Mesendoderm (in vitro differentiated cells): ENCODE measurements at regions not wholly inside any gene's neighbourhood (a gene's known extent, or its start where the extent isn't known, plus 50 kb on each side); places are given as distances from the start of the nearest gene placed in this dataset.
A peak's percentile ranks its signal among the peaks of the same experiment; 100 is the strongest.

ENCODE experiments used
- DNase-seq: peaks from one replicate; pipeline ENCODE4 v3.0.0; 2013
- H2AK5ac ChIP-seq: 2 replicates; pipeline ENCODE4 v1.6.1; 2013; ENCODE audit warnings: low read length, inconsistent platforms
- H2BK120ac ChIP-seq: 2 replicates; pipeline ENCODE4 v1.6.1; 2013; ENCODE audit warnings: low read depth, mild to moderate bottlenecking, low read length, moderate library complexity, mixed read lengths
- H2BK15ac ChIP-seq: replicated peaks from 2 replicates; pipeline ENCODE4 v1.6.1; 2013; ENCODE audit warnings: low read depth, mild to moderate bottlenecking, moderate library complexity
- H2BK5ac ChIP-seq: 2 replicates; pipeline ENCODE4 v1.6.1; 2013; ENCODE audit warnings: low read length, inconsistent platforms
- H3K18ac ChIP-seq: 2 replicates; pipeline ENCODE4 v1.6.1; 2013; ENCODE audit warnings: mild to moderate bottlenecking, low read length, mixed read lengths
- H3K23ac ChIP-seq: one replicate; pipeline ENCODE4 v1.6.1; 2013; ENCODE audit warnings: low read length
- H3K27ac ChIP-seq: 2 replicates; pipeline ENCODE4 v1.5.1; 2013; ENCODE audit warnings: low read depth, mild to moderate bottlenecking, inconsistent platforms, low read length, moderate library complexity
- H3K27me3 ChIP-seq: 2 replicates; pipeline ENCODE4 v1.6.1; 2013; ENCODE audit warnings: low read length, control low read depth, mild to moderate bottlenecking, inconsistent platforms; ENCODE audit not compliant: insufficient read depth, poor library complexity
- H3K36me3 ChIP-seq: 2 replicates; pipeline ENCODE4 v1.6.1; 2013; ENCODE audit warnings: low read length, inconsistent platforms; ENCODE audit not compliant: control insufficient read depth, insufficient read depth
- H3K4ac ChIP-seq: one replicate; pipeline ENCODE4 v1.6.1; 2013; ENCODE audit warnings: low read depth, mild to moderate bottlenecking, low read length, moderate library complexity
- H3K4me1 ChIP-seq: 2 replicates; pipeline ENCODE4 v1.6.1; 2013; ENCODE audit warnings: low read depth, low read length, inconsistent platforms; ENCODE audit not compliant: control insufficient read depth
- H3K4me2 ChIP-seq: 2 replicates; pipeline ENCODE4 v1.6.1; 2013; ENCODE audit warnings: low read length
- H3K4me3 ChIP-seq: 2 replicates; pipeline ENCODE4 v1.5.1; 2013; ENCODE audit warnings: mild to moderate bottlenecking, low read length
- H3K56ac ChIP-seq: one replicate; pipeline ENCODE4 v1.6.1; 2013; ENCODE audit warnings: low read length
- H3K79me1 ChIP-seq: 2 replicates; pipeline ENCODE4 v1.6.1; 2013; ENCODE audit warnings: low read length, inconsistent platforms
- H3K79me2 ChIP-seq: 2 replicates; pipeline ENCODE4 v1.6.1; 2013; ENCODE audit warnings: mild to moderate bottlenecking, low read length; ENCODE audit not compliant: control insufficient read depth, insufficient read depth
- H3K9ac ChIP-seq: 2 replicates; pipeline ENCODE4 v1.6.1; 2013; ENCODE audit warnings: low read length, inconsistent platforms
- H4K5ac ChIP-seq: one replicate; pipeline ENCODE4 v1.6.1; 2013; ENCODE audit warnings: low read length
- H4K8ac ChIP-seq: one replicate; pipeline ENCODE4 v1.6.1; 2013; ENCODE audit warnings: low read depth, mild to moderate bottlenecking, control low read depth, low read length, moderate library complexity
- WGBS: extraction: QIAGEN DNeasy Blood & Tissue Kit; methylation state at CpG from one replicate; pipeline ENCODE4 v1.1.7; 2013; ENCODE audit warnings: low lambda C conversion rate, missing lambda C conversion rate; ENCODE audit not compliant: insufficient coverage; ENCODE audit errors: extremely low coverage; 5-methylcytosine and 5-hydroxymethylcytosine counted together

DNA sequence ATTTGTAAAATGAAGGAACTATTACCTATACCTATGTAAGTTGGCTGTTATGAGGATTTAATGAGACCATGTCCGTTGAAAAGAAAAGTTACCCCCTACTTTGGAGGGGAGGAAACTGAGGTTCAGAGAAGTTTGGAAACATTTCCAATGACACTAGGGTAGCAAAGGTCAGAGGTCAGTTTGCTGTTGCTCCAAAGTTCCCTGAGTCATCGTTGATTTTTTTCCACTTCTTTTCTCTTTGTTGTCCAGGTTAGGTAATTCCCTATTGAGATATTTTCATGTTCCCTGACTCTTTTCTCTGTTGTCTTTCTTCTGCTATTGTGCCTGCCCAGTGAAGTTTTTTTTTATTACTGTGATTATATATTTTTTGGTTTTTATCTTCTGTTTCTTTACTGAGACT is 213.8 kb upstream of the C1orf174 start:
- Histone ChIP-seq H2BK15ac (no peak overlapping the region), H3K56ac (no peak overlapping the region), H3K79me1 (no peaks in the 10 kb centered on the region), H3K18ac (no peak overlapping the region), H3K4ac (no peak overlapping the region), H3K79me2 (no peaks in the 10 kb centered on the region), H4K8ac (no peak overlapping the region), H4K5ac (no peak overlapping the region), H2BK120ac (no peak overlapping the region), H3K27ac (no peak overlapping the region), H3K36me3 (no peaks in the 10 kb centered on the region), H2BK5ac (no peak overlapping the region), H2AK5ac (no peak overlapping the region), H3K4me2 (no peak overlapping the region), H3K27me3 (no peaks in the 10 kb centered on the region), H3K4me3 (no peak overlapping the region), H3K4me1 (no peaks in the 10 kb centered on the region), H3K23ac (no peak overlapping the region), H3K9ac (no peak overlapping the region)
- WGBS: no CpG with 5 or more reads among the region's 2 CpGs
- no peak for DNase-seq

DNA sequence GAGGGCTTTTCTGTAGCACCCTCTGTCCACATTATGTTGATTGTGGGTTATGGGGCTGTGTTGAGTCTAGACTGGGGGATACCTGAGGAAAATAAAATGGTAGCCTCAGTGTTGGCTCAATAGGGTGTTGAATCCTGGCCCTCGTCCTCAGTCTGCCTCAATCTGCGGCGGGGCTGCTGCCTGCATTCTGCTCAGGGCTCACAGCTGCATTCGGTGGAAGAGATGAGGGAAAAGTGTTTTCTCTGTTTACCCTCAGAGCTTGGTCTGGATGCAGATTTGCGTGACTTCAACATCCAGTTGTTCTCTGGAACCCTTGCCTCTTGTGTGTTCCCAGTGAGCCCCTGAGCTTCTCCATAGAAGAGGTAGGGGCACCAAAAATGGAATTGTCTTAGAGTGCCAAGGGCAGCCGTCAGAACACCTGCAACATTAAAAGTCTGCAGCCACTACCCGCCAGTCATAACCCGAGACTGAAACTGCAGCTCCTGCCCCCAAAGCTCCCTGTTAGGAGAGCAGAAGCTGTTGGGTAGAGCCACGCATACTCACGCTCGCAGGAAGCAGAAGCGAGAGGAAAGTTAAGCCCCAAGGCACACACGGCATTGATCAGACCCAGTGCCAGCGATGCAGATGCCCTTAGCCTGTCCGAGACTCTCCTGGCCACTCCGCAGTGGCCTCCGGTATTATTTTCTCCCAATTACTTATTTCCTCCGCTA is 215.3 kb upstream of the C1orf174 start:
- Histone ChIP-seq H3K4me1 (peaks cover 2% of the 10 kb centered on the region), H4K8ac (no peak overlapping the region), H3K79me1 (no peaks in the 10 kb centered on the region), H3K4me3 (no peak overlapping the region), H2BK120ac (no peak overlapping the region), H3K27ac (no peak overlapping the region), H3K18ac (no peak overlapping the region), H3K36me3 (no peaks in the 10 kb centered on the region), H3K4me2 (no peak overlapping the region), H3K79me2 (no peaks in the 10 kb centered on the region), H4K5ac (no peak overlapping the region), H3K9ac (no peak overlapping the region), H3K4ac (no peak overlapping the region), H2AK5ac (no peak overlapping the region), H3K23ac (no peak overlapping the region), H2BK5ac (no peak overlapping the region), H3K27me3 (no peaks in the 10 kb centered on the region), H3K56ac (no peak overlapping the region), H2BK15ac (no peak overlapping the region)
- no CpG with 5 or more reads among the region's 18 CpGs for WGBS
- no peak for DNase-seq

DNA sequence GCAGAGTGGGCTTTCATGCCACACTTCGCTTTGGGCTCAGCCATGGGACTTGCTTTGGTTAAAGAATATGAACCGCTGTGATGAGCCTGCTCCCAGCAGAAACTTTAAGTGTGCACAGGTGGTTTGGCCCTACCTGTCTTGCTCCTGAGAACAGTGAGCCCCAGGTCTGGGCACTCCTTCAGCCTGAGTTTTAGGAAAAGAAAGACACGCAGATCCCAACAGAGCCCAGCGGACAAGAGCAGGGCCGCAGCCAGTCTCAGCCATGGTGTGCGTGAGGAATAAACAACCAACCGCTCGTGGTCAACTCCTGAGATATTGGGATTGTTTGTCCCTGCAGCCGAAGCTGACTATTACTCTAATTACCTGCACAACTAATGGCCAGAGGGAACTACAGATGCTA is 217.1 kb upstream of the C1orf174 start:
- Histone ChIP-seq H3K4ac (no peak overlapping the region), H3K27ac (no peak overlapping the region), H3K27me3 (no peaks in the 10 kb centered on the region), H2BK120ac (no peak overlapping the region), H3K4me3 (no peak overlapping the region), H4K5ac (no peak overlapping the region), H3K9ac (no peak overlapping the region), H3K79me2 (no peaks in the 10 kb centered on the region), H3K4me1 (peaks cover 2% of the 10 kb centered on the region), H3K18ac (no peak overlapping the region), H2BK5ac (no peak overlapping the region), H2BK15ac (no peak overlapping the region), H4K8ac (no peak overlapping the region), H3K79me1 (no peaks in the 10 kb centered on the region), H3K23ac (no peak overlapping the region), H2AK5ac (no peak overlapping the region), H3K56ac (no peak overlapping the region), H3K4me2 (no peak overlapping the region), H3K36me3 (no peaks in the 10 kb centered on the region)
- no CpG with 5 or more reads among the region's 9 CpGs for WGBS
- no peak for DNase-seq

DNA sequence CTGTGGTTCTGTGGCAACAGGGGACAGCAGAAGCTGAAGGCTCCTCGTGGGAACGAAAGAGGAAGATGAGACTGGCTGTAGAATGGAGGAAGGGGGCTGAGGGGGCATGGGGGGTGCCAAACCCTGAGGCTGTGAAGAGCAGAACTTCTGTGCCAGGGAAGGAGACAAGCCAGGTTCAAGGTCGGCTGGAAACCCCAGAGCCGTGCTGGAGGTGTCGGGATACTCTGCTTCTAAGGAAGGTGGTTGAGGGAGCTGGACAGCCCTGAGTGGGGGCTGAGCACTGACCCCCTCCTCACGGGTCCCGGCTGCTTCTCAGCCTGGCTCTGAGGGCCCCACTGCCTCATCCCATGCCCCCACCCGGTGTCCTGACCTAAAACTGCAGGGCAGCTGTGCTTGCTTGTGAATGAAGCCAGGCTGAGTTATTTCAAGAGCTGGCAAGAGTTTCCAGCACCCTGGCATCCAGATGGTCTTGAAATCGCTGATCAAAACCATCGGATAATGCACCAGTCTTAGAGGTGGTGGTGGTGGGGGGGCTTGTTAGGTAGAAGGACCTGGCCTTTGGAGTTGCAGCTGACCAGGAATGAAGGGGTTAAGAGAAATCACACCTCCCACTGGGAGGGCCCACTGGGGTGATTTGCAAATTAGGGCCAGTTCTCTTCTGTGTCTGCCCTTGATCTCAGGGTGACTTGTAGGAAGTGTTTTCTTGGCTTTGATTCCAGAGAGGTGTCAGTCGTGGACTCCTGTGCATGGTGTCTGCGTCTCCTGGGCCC is 218.9 kb upstream of the C1orf174 start:
- no peak overlapping the region for H2BK15ac ChIP-seq
- no peaks in the 10 kb centered on the region for H3K36me3 ChIP-seq
- no peaks in the 10 kb centered on the region for H3K27me3 ChIP-seq
- H3K56ac ChIP-seq: no peak overlapping the region
- H4K8ac ChIP-seq: no peak overlapping the region
- H2AK5ac ChIP-seq: no peak overlapping the region
- H3K4me2 ChIP-seq: no peak overlapping the region
- no peak overlapping the region for H2BK5ac ChIP-seq
- peaks cover 2% of the 10 kb centered on the region for H3K4me1 ChIP-seq
- H3K79me1 ChIP-seq: no peaks in the 10 kb centered on the region
- no peaks in the 10 kb centered on the region for H3K79me2 ChIP-seq
- no peak overlapping the region for H2BK120ac ChIP-seq
- H3K4ac ChIP-seq: no peak overlapping the region
- no peak overlapping the region for H3K18ac ChIP-seq
- H3K9ac ChIP-seq: no peak overlapping the region
- no peak overlapping the region for H3K4me3 ChIP-seq
- peak; percentile 33 for DNase-seq
- no peak overlapping the region for H4K5ac ChIP-seq
- H3K27ac ChIP-seq: no peak overlapping the region
- H3K23ac ChIP-seq: no peak overlapping the region
- WGBS: no CpG with 5 or more reads among the region's 12 CpGs

GRCh38 chr1:4119516-4120220 is 219.6 kb upstream of the C1orf174 start:
- Histone ChIP-seq H3K4ac (no peak overlapping the region), H3K79me2 (no peaks in the 10 kb centered on the region), H3K27ac (no peak overlapping the region), H3K9ac (no peak overlapping the region), H2BK5ac (no peak overlapping the region), H3K23ac (no peak overlapping the region), H3K36me3 (no peaks in the 10 kb centered on the region), H3K4me3 (no peak overlapping the region), H3K4me2 (no peak overlapping the region), H3K79me1 (no peaks in the 10 kb centered on the region), H4K5ac (no peak overlapping the region), H3K27me3 (no peaks in the 10 kb centered on the region), H2BK120ac (no peak overlapping the region), H4K8ac (no peak overlapping the region), H3K56ac (no peak overlapping the region), H3K18ac (no peak overlapping the region), H2AK5ac (no peak overlapping the region), H3K4me1 (peaks cover 2% of the 10 kb centered on the region), H2BK15ac (no peak overlapping the region)
- no CpG with 5 or more reads among the region's 11 CpGs for WGBS
- DNase-seq: no peak
